ENCODE measurements at regions not wholly inside any gene's neighbourhood (a gene's known extent, or its start where the extent isn't known, plus 50 kb on each side); places are given as distances from the start of the nearest gene placed in this dataset.

- TF ChIP-seq POLR2AphosphoS5 (IDR thresholded peaks at IDR 0.05; ENCODE audit: low read depth, low read length) (no peak), SPI1 (IDR thresholded peaks at IDR 0.05; ENCODE audit: low read depth, low read length) (no peak), POLR2A (IDR thresholded peaks at IDR 0.05; ENCODE audit: low read depth, low read length) (no peak)
Observed at GRCh38 chr2:21544392-21544791, 420.6 kb downstream of the TDRD15 start.
